ENCODE measurements at regions not wholly inside any gene's neighbourhood (a gene's known extent, or its start where the extent isn't known, plus 50 kb on each side); places are given as distances from the start of the nearest gene placed in this dataset.

- no peak for DNase-seq
Measured at GRCh38 chr1:239436286-239436685, 49.9 kb downstream of the CHRM3 start.

DNA sequence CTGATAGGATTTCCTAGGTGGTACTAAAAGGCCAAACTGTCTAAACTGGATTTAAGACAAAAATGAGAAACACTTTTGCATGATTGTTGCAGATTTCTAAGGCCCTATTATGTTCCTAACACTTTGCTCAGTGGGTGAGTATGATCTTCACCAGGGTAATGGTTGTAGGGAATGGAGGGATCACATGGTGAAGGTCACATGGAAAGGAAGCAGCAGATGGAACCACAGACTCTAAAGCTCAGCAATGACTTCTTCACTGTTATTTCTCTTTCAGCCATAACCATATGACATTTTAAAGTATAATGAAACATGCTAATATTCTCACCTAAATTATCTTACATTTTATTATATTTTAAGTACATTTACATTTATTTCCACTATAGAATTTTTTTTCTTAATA lies 51.5 kb downstream of the CHRM3 start:
- DNase-seq = no peak

- DNase-seq = no peak
Measured at GRCh38 chr1:239438891-239439290, 52.5 kb downstream of the CHRM3 start.

DNA sequence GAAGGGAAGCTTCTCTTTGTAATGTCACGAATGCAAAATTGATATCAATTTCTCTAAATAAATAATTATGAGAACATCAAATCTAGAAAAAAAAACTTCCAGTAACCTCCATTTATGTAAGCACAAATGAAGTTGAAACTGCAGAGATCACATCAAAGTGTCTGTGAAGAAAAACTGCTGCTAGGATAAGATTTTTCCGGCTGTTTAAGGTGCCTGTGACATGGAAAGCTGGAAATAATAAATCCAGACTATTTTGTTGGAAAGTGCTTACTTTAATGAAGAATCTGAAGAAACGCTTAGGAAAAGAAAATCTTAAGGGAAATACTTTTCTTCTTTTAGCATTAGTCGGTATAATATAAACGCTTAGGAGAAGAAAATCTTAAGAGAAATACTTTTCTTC lies 57.0 kb downstream of the CHRM3 start:
- DNase-seq = no peak

GRCh38 chr1:239446611-239447010 lies 60.2 kb downstream of the CHRM3 start:
- DNase-seq = peak in 1 of 2 experiments; percentile 16

GRCh38 chr1:239448911-239449310 lies 62.5 kb downstream of the CHRM3 start:
- peak; percentile 74 to 95 for DNase-seq

GRCh38 chr1:239455743-239456142 lies 69.4 kb downstream of the CHRM3 start:
- no peak for DNase-seq

DNA sequence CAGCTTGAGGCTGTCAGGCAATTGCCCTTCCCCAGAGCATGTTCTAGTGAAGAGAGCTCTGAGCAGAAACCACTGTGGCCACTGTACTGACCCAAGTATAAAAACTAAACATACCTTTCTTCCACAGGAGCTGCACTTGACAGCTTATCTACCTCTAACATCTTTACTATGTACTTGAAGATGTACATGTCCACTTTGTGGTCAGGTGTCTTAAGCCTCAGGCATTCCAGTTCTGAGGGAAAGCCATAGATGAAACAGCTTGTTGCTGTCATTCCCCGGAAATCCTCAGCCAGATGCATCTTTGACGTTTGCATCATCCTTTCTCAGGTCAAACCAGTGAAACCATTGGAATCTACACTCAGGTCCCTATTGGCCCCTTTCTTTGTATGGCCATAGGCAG lies 70.4 kb downstream of the CHRM3 start:
- DNase-seq = no peak

DNA sequence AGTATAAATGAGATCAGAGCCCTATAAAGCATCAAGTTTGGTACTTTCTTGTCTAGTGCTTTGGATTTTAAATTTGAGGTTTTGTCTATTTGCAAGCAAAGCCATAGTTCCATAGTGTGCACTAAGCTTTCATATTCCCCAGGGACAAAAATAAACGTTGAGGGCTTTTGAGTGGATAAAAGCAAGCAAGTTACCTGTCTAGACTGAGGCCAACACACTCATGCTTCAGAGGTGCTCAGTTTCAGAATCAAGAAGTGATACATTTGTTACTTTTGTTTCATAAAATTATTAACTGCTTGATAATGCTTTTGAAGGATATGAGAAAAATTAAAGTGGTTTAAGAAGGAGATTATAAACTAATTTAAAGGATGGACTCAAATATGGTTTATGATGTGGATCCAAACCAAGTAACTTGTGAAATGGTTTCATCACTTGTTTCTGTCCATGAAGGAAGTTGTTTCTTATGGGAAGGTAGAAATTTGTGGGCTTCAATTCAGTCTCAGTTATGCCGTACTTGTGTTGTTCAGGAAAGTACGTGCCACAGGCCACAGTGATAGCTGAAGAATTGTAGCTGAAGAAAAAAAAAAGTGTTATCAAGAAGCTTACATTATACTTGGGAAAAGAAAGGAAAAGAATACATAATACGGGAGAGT lies 71.2 kb downstream of the CHRM3 start:
- no peak for DNase-seq

GRCh38 chr1:239458144-239458500 lies 71.8 kb downstream of the CHRM3 start:
- no peak for DNase-seq

- no peak for DNase-seq
Measured at GRCh38 chr1:239467730-239468129, 81.4 kb downstream of the CHRM3 start.

DNA sequence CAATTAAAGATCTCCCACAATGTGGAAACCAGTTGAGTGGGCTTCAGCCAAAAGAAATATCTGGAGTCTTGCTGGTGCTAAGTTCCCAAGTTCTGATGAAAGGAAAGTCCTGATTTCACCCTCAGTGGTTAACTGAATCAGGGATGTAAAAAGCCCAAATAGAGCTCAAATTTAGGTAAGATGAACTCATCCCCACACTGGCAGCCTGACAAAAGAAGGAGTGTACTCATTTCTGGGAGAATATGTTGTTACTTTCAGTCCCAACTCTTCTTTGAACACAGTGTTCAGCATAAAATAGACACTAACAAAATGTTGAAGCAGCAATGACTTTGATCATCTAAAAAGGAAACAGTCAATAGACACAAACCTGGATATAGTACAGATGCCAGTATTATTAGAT lies 91.7 kb downstream of the CHRM3 start:
- no peak for DNase-seq

- DNase-seq = no peak
Measured at GRCh38 chr1:239483391-239483790, 97.0 kb downstream of the CHRM3 start.

DNA sequence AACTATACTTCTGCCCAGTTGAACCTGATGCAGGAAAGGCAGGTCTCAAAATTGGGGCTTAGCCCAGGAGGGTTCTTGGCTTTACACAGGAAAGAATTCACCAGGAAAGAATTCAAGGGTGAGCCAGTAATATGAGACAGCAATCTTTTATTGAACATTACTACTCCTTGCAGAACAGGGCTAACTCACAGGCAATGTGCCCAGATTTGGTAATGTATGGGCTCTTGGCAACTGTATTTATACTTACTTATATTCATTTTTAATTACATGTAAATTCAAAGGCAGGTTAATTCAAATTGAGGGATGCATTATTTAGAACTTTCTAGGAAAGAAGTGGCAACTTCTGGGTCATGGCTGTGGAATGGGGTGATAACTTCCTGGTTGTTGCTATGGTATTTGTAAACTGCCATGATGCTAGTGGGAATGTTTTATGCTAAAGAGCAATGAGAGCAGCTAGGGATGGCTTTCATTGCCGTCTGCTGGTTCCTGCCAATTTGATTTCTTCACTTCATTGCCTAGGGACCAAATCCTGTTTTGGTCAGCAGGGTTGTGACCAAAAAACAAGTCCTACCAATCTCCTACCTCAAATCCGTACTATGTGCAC lies 107.5 kb downstream of the CHRM3 start:
- DNase-seq = no peak

DNA sequence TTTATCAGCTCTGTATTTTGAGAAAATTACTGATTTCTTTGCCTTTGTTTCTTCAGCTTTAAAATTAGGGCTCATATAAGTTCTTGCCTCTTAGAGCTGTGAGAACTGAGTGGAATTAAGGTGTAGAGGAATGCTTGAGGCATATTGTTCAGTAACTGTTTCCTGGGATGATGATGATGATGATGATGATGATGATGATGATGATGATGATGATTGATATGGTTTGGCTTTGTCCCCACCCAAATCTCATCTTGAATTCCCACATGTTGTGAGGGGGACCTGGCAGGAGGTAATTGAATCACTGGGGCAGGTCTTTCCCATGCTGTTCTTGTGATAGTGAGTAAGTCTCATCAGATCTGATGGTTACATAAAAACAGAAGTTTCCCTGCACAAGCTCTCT lies 118.7 kb downstream of the CHRM3 start:
- DNase-seq = no peak

- no peak for DNase-seq
Measured at GRCh38 chr1:239507826-239508225, 121.5 kb downstream of the CHRM3 start.

DNA sequence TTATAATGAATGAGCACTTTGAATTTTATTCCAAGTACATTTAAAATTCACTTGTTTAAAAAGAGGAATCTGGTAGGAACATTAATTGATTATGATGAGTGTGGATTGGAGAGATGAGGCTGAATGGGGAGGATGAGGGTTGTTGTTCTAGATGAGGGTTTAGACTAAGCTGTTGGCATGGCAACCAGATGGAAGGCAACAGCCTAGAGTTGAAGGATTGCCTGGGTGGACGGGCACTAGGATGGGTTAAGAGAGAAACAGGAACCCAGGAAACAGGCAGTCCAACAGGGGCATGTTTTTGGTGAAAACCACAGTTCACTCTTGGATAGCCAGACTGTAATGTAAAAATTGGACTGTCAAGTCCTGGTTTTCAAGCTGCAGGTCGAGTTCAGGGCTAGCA lies 125.5 kb downstream of the CHRM3 start:
- no peak for DNase-seq

GRCh38 chr1:239516579-239516978 lies 130.2 kb downstream of the CHRM3 start:
- no peak for DNase-seq

- no peak for DNase-seq
Measured at GRCh38 chr1:239526391-239526790, 140.0 kb downstream of the CHRM3 start.

DNA sequence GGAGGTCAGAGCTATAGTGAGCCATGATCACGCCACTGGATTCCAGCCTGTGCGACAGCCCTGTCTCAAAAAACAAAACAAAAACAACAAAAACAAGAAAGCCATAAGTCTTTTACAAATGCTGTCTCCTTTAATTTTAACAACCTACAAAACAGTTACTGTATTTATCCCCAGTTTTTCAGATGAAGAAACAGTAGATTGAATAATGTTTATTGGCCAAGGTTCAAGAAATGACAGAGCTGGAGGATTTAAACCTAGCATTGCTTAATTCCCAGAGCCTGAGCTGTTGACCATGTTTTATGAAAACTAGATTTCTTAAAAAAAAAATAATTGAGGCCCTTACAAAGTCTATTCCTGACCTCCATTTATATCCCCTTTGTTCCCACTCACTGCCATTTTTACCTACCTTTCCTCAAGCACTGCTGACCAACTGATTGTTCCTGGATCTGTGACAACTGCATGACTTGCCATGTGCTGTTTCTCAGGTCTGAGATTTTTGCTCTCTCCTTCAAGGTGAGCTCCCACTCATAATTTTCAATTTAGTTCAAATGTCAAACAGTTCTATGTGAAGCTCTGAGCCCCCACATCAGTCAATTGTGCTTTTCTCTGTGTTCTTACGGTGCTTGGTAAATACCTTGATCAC lies 140.8 kb downstream of the CHRM3 start:
- DNase-seq = no peak

GRCh38 chr1:239536165-239536849 lies 149.9 kb downstream of the CHRM3 start:
- DNase-seq = no peak

DNA sequence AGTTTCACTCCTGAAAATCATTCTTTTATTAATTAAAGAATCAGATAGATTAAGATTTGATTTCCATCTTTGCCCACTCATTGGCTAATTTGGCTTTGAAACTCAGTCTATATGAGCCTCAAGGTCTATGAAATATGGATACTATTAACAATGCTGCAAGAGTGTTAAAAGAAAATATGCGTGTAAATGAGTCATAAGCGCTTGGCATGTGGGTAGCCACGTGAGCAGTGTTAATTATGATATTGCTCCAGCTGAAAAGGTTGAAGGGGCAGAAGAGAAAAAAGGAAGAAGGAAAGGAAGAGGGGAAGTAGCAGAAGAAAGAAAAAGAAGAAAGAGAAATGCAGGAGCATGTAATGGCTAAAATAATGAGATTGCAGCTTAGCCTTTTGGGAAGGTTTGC lies 151.4 kb downstream of the CHRM3 start:
- no peak for DNase-seq

- no peak for DNase-seq
Measured at GRCh38 chr1:239538239-239538988, 152.0 kb downstream of the CHRM3 start.

All from NCI-H2081 (cell line).